ENCODE measurements at regions not wholly inside any gene's neighbourhood (a gene's known extent, or its start where the extent isn't known, plus 50 kb on each side); places are given as distances from the start of the nearest gene placed in this dataset.

- TF ChIP-seq PREB (CRISPR knock-in tag; IDR thresholded peaks at IDR 0.05; ENCODE audit: borderline replicate concordance) (no peak), ETV6 (CRISPR knock-in tag; IDR thresholded peaks at IDR 0.05) (no peak), TP53 (CRISPR knock-in tag; IDR thresholded peaks at IDR 0.05) (no peak), ATF6 (CRISPR knock-in tag; IDR thresholded peaks at IDR 0.05) (no peak), NR1H2 (CRISPR knock-in tag; IDR thresholded peaks at IDR 0.05) (no peak), NR2C2 (CRISPR knock-in tag; IDR thresholded peaks at IDR 0.05) (no peak), IRF1 (CRISPR knock-in tag; IDR thresholded peaks at IDR 0.05) (no peak), CTCF (IDR thresholded peaks at IDR 0.05) (no peak), CREB1 (CRISPR knock-in tag; IDR thresholded peaks at IDR 0.05) (no peak), NFE2L1 (CRISPR knock-in tag; IDR thresholded peaks at IDR 0.05) (no peak), ESRRA (CRISPR knock-in tag; IDR thresholded peaks at IDR 0.05; ENCODE audit: borderline replicate concordance) (no peak)
Measured at GRCh38 chr2:64937687-64938491, 51.3 kb upstream of the SLC1A4 start.

All from WTC11 (cell line).